MM.1S (cell line): ENCODE measurements at regions not wholly inside any gene's neighbourhood (a gene's known extent, or its start where the extent isn't known, plus 50 kb on each side); places are given as distances from the start of the nearest gene placed in this dataset.

Source experiments
- CTCF ChIP-seq: fragments of 300-600 bp; sonication (generic); IDR thresholded peaks from 2 replicates; pipeline ENCODE4 v1.5.1; 2016; ENCODE audit warnings: antibody characterized with exemption, low read length, mixed read lengths
- EZH2 ChIP-seq: fragments of 300-600 bp; sonication (generic); optimal IDR thresholded peaks from 2 replicates; pipeline ENCODE3; 2017; ENCODE audit warnings: low read depth, mild to moderate bottlenecking, antibody characterized with exemption, low read length, mixed read lengths

- TF ChIP-seq CTCF (no peak), EZH2 (no peak)
Measured at GRCh38 chr18:29430416-29430815, 1253.5 kb upstream of the CDH2 start.
